ENCODE measurements at regions not wholly inside any gene's neighbourhood (a gene's known extent, or its start where the extent isn't known, plus 50 kb on each side); places are given as distances from the start of the nearest gene placed in this dataset. TPM values are rescaled to one million over a fixed set of nuclear protein-coding genes. Genes with fewer than 3 reads are reported as not detected.

GRCh38 chr20:40978761-40979160 is 49.9 kb upstream of the TOP1 start:
- CTCF ChIA-PET, result no interaction called here
- intact Hi-C loops (cut with micrococcal nuclease), result no loop called here
- FAIRE-seq, result no peak

More at GRCh38 chr20:40978761-40979160, 49.9 kb upstream of the TOP1 start:
- Histone ChIP-seq H3K4me2 (ENCODE audit: insufficient read depth, low read length) (no peak overlapping the region), H3K36me3 (ENCODE audit: control insufficient read depth in 2 of 2, extremely low read depth in 1 of 2, insufficient read depth in 2 of 2, low read length in 2 of 2) (no peaks in the 10 kb centered on the region), H3K9me1 (replicated peaks; ENCODE audit: control insufficient read depth, extremely low read depth, insufficient read depth, low read length) (no peaks in the 10 kb centered on the region), H3K9ac (replicated peaks; ENCODE audit: extremely low read depth, insufficient read depth, low read length) (no peak overlapping the region), H3K79me2 (ENCODE audit: control insufficient read depth, insufficient read depth, low read length) (no peaks in the 10 kb centered on the region), H2AFZ (ENCODE audit: low read depth, low read length) (no peak overlapping the region), H3K9me3 (replicated peaks; ENCODE audit: control insufficient read depth, insufficient read depth, low read length) (no peaks in the 10 kb centered on the region), H3K4me3 (replicated peaks in 1 of 3; ENCODE audit: insufficient read depth in 1 of 3, low read depth in 1 of 3, low read length in 3 of 3) (no peak overlapping the region), H3K4me1 (ENCODE audit: control insufficient read depth, extremely low read depth, insufficient read depth, low read length) (no peaks in the 10 kb centered on the region), H3K27ac (ENCODE audit: insufficient read depth, low read depth, low read length) (no peak overlapping the region), H4K20me1 (replicated peaks; ENCODE audit: control insufficient read depth, extremely low read depth, insufficient read depth, low read length) (no peaks in the 10 kb centered on the region), H3K27me3 (ENCODE audit: control insufficient read depth in 2 of 2, insufficient read depth in 2 of 2, low read length in 2 of 2) (no peaks in the 10 kb centered on the region)
- dilution Hi-C loops (cut with MboI; ENCODE audit: extremely low pct_ligation_motif_present, low sequenced_read_pairs), result no loop called here
- BruUV-seq (replicated peaks), result no TSS peak
- POLR2A ChIA-PET, result no interaction called here
- DNase-seq (ENCODE audit: low read depth, low spot score), result no peak
- TF ChIP-seq JUN (IDR thresholded peaks at IDR 0.05; ENCODE audit: borderline replicate concordance, insufficient read depth, insufficient read length, low read depth) (no peak), EZH2 (IDR thresholded peaks at IDR 0.05; ENCODE audit: borderline replicate concordance, low read depth, low read length, severe bottlenecking) (no peak), FOS (IDR thresholded peaks at IDR 0.05; ENCODE audit: borderline replicate concordance, insufficient read depth, low read length) (no peak), GATA2 (IDR thresholded peaks at IDR 0.05; ENCODE audit: insufficient read depth, insufficient read length, low read depth, low read length) (no peak)

Small RNA genes in the stretch of these regions (small RNA-seq; reads per million reads assigned to genes)
- not detected for gene RNA5SP484 (ENCODE audit: insufficient read depth, insufficient read length, low read depth, low replicate concordance)
